HL-60 (cell line): ENCODE measurements at regions not wholly inside any gene's neighbourhood (a gene's known extent, or its start where the extent isn't known, plus 50 kb on each side); places are given as distances from the start of the nearest gene placed in this dataset.

Experiments
- CTCF ChIP-seq: IDR thresholded peaks from one replicate; pipeline ENCODE4 v1.5.1; 2011; ENCODE audit warnings: low read length, control low read depth, inconsistent platforms; ENCODE audit not compliant: insufficient read depth
- REST ChIP-seq: IDR thresholded peaks from 2 replicates; pipeline ENCODE4 v1.6.1; 2012; ENCODE audit warnings: low read depth; ENCODE audit not compliant: insufficient replicate concordance
- SPI1 ChIP-seq: IDR thresholded peaks from 2 replicates; pipeline ENCODE4 v1.6.1; 2012; ENCODE audit warnings: low read depth, mild to moderate bottlenecking, borderline replicate concordance

- TF ChIP-seq CTCF, result no peak
- TF ChIP-seq SPI1, result no peak
- no peak for TF ChIP-seq REST
These were observed 290.7 kb downstream of the ADRA2A start for GRCh38 chr10:111367531-111367930.
